Umbilical cord (tissue), 1 donor: ENCODE measurements at regions not wholly inside any gene's neighbourhood (a gene's known extent, or its start where the extent isn't known, plus 50 kb on each side); places are given as distances from the start of the nearest gene placed in this dataset.

Source experiments
- DNase-seq: peaks from one replicate; pipeline ENCODE4 v3.0.0-alpha.2; 2015; ENCODE audit warnings: low spot score

- DNase-seq, result no peak
Measured at GRCh38 chr20:62580733-62581132, 61.6 kb upstream of the SLCO4A1 start.

GRCh38 chr20:62581308-62581707, 61.0 kb upstream of the SLCO4A1 start:
- no peak for DNase-seq

GRCh38 chr20:62581806-62582205, 60.5 kb upstream of the SLCO4A1 start:
- DNase-seq, result no peak

- peak; percentile 57 for DNase-seq
Measured at GRCh38 chr20:62583424-62583920, 58.8 kb upstream of the SLCO4A1 start.

- DNase-seq, result no peak
Measured at GRCh38 chr20:62584671-62585460, 57.4 kb upstream of the SLCO4A1 start.

GRCh38 chr20:62585461-62585970, 56.8 kb upstream of the SLCO4A1 start:
- no peak for DNase-seq

- DNase-seq, result no peak
Measured at GRCh38 chr20:62586799-62587198, 55.5 kb upstream of the SLCO4A1 start.

- DNase-seq, result no peak
Measured at GRCh38 chr20:62587757-62588402, 54.4 kb upstream of the SLCO4A1 start.

- DNase-seq, result no peak
Measured at GRCh38 chr20:62588458-62589149, 53.7 kb upstream of the SLCO4A1 start.

GRCh38 chr20:62589150-62589498, 53.2 kb upstream of the SLCO4A1 start:
- no peak for DNase-seq

GRCh38 chr20:62589720-62590119, 52.6 kb upstream of the SLCO4A1 start:
- no peak for DNase-seq

GRCh38 chr20:62590309-62591121, 51.8 kb upstream of the SLCO4A1 start:
- DNase-seq, result peak; percentile 70

GRCh38 chr20:62591122-62591468, 51.2 kb upstream of the SLCO4A1 start:
- DNase-seq, result no peak

- DNase-seq, result no peak
Measured at GRCh38 chr20:62591591-62591990, 50.7 kb upstream of the SLCO4A1 start.
